ENCODE measurements at regions not wholly inside any gene's neighbourhood (a gene's known extent, or its start where the extent isn't known, plus 50 kb on each side); places are given as distances from the start of the nearest gene placed in this dataset.

GRCh38 chr5:82925061-82925411 is 152.2 kb downstream of the TMEM167A start:
- Histone ChIP-seq H3K4me3 (ENCODE audit: low read length) (no peak overlapping the region), H3K9me3 (ENCODE audit: insufficient read depth, low read length) (no peaks in the 10 kb centered on the region), H3K4me1 (ENCODE audit: low read length) (peaks cover 5% of the 10 kb centered on the region; the same call in 1 of the 2 replicates), H3K79me2 (ENCODE audit: low read length) (no peaks in the 10 kb centered on the region), H2AFZ (ENCODE audit: low read depth, low read length) (no peak overlapping the region), H3K9ac (ENCODE audit: low read length) (no peak overlapping the region), H3K27me3 (ENCODE audit: low read depth, low read length) (no peaks in the 10 kb centered on the region), H4K20me1 (ENCODE audit: insufficient read depth, low read length) (no peaks in the 10 kb centered on the region), H3K4me2 (ENCODE audit: low read length) (no peak overlapping the region), H3K27ac (ENCODE audit: low read length) (no peak overlapping the region), H3K36me3 (replicated peaks; ENCODE audit: low read depth, low read length) (no peaks in the 10 kb centered on the region)
- TF ChIP-seq CTCF (IDR thresholded peaks at IDR 0.05; ENCODE audit: low read depth, low read length) (no peak), EZH2phosphoT487 (IDR thresholded peaks at IDR 0.05; ENCODE audit: low read depth) (no peak)

GRCh38 chr5:82924226-82925060 is 152.8 kb downstream of the TMEM167A start:
- Histone ChIP-seq H3K4me3 (ENCODE audit: low read length) (no peak overlapping the region), H2AFZ (ENCODE audit: low read depth, low read length) (no peak overlapping the region), H3K4me2 (ENCODE audit: low read length) (no peak overlapping the region), H3K36me3 (replicated peaks; ENCODE audit: low read depth, low read length) (no peaks in the 10 kb centered on the region), H3K27ac (ENCODE audit: low read length) (no peak overlapping the region), H3K9ac (ENCODE audit: low read length) (no peak overlapping the region), H3K27me3 (ENCODE audit: low read depth, low read length) (no peaks in the 10 kb centered on the region), H3K9me3 (ENCODE audit: insufficient read depth, low read length) (no peaks in the 10 kb centered on the region), H3K79me2 (ENCODE audit: low read length) (no peaks in the 10 kb centered on the region), H3K4me1 (ENCODE audit: low read length) (0 out of 2 replicates have a peak, but pooled peaks cover under 1% of the 10 kb centered on the region), H4K20me1 (ENCODE audit: insufficient read depth, low read length) (no peaks in the 10 kb centered on the region)
- no peak for TF ChIP-seq CTCF (IDR thresholded peaks at IDR 0.05; ENCODE audit: low read depth, low read length)
- TF ChIP-seq EZH2phosphoT487 (IDR thresholded peaks at IDR 0.05; ENCODE audit: low read depth) = no peak

GRCh38 chr5:82922086-82922734 is 155.0 kb downstream of the TMEM167A start:
- no peaks in the 10 kb centered on the region for H3K9me3 ChIP-seq (ENCODE audit: insufficient read depth, low read length)
- no peak overlapping the region for H3K27ac ChIP-seq (ENCODE audit: low read length)
- peaks cover 4% of the 10 kb centered on the region for H3K36me3 ChIP-seq (replicated peaks; ENCODE audit: low read depth, low read length)

More at GRCh38 chr5:82922086-82922734, 155.0 kb downstream of the TMEM167A start:
- no peak overlapping the region for H3K4me2 ChIP-seq (ENCODE audit: low read length)
- peaks cover 15% of the 10 kb centered on the region for H3K4me1 ChIP-seq (ENCODE audit: low read length)
- TF ChIP-seq EZH2phosphoT487 (IDR thresholded peaks at IDR 0.05; ENCODE audit: low read depth) = no peak
- no peak for TF ChIP-seq CTCF (IDR thresholded peaks at IDR 0.05; ENCODE audit: low read depth, low read length)
- no peak overlapping the region for H3K9ac ChIP-seq (ENCODE audit: low read length)
- no peak overlapping the region for H3K4me3 ChIP-seq (ENCODE audit: low read length)
- no peaks in the 10 kb centered on the region for H3K27me3 ChIP-seq (ENCODE audit: low read depth, low read length)
- H3K79me2 ChIP-seq (ENCODE audit: low read length) = no peaks in the 10 kb centered on the region
- no peak overlapping the region for H2AFZ ChIP-seq (ENCODE audit: low read depth, low read length)
- no peaks in the 10 kb centered on the region for H4K20me1 ChIP-seq (ENCODE audit: insufficient read depth, low read length)
